K562 (cell line): ENCODE measurements at regions not wholly inside any gene's neighbourhood (a gene's known extent, or its start where the extent isn't known, plus 50 kb on each side); places are given as distances from the start of the nearest gene placed in this dataset.

Experiments
- ATF3 ChIP-seq, 2 experiments: fragments of 450-650 bp in 1 of 2; sonication (generic) in 1 of 2; formaldehyde crosslinking in 1 of 2; IDR thresholded peaks in 1 of 2; conservative IDR thresholded peaks in 1 of 2; 2 replicates each; pipeline versions ENCODE4 v1.6.1 to v1.8.1; 2016 to 2023; ENCODE audit warnings: mild to moderate bottlenecking in 2 of 2, moderate library complexity in 2 of 2, inconsistent platforms in 1 of 2, missing genetic modification reagents in 1 of 2
- DPF2 ChIP-seq: fragments of 450-650 bp; IDR thresholded peaks from 2 replicates; pipeline ENCODE4 v1.6.1; 2016
- HDAC2 ChIP-seq: fragments of 450-650 bp; IDR thresholded peaks from 2 replicates; pipeline ENCODE4 v1.6.1; 2016; ENCODE audit warnings: mild to moderate bottlenecking
- HMBOX1 ChIP-seq: sonication (generic); IDR thresholded peaks from 2 replicates; pipeline ENCODE4 v1.6.1; 2016
- IFI16 ChIP-seq: fragments of 250-450 bp; sonication (Bioruptor Pico); IDR thresholded peaks from 2 replicates; pipeline ENCODE4 v2.1.2; 2022; ENCODE audit warnings: mild to moderate bottlenecking, inconsistent platforms
- MGA ChIP-seq: fragments of 450-650 bp; IDR thresholded peaks from 2 replicates; pipeline ENCODE4 v1.6.1; 2016; ENCODE audit warnings: mild to moderate bottlenecking, moderate library complexity
- PBX2 ChIP-seq, 2 experiments: IDR thresholded peaks in 1 of 2; conservative IDR thresholded peaks in 1 of 2; 2 replicates each; pipeline ENCODE4 v1.6.1; 2016; ENCODE audit warnings: low read depth in 2 of 2, mild to moderate bottlenecking in 1 of 2, missing compliant biosample characterization in 1 of 2, missing genetic modification characterization in 1 of 2, moderate library complexity in 1 of 2
- UBTF ChIP-seq, 2 experiments: IDR thresholded peaks; 2 replicates each; pipeline ENCODE4 v1.6.1; 2012; ENCODE audit warnings: improper control_type of control experiment in 2 of 2, low read depth in 2 of 2, low read length in 2 of 2, borderline replicate concordance in 1 of 2

- TF ChIP-seq PBX2 (CRISPR knock-in tag; IDR thresholded peaks at IDR 0.05; ENCODE audit: low read depth) = no peak
- peak; percentile 68 for TF ChIP-seq PBX2 (tag; conservative IDR thresholded peaks at IDR 0.05; ENCODE audit: low read depth)
- TF ChIP-seq UBTF (IDR thresholded peaks at IDR 0.05; ENCODE audit: borderline replicate concordance in 1 of 2, low read depth in 2 of 2, low read length in 2 of 2) = no peak
- no peak for TF ChIP-seq HMBOX1
- TF ChIP-seq MGA = no peak
- peak; percentile 39 for TF ChIP-seq ATF3 (IDR thresholded peaks at IDR 0.05)
- TF ChIP-seq ATF3 (CRISPR knock-in tag; conservative IDR thresholded peaks at IDR 0.05) = no peak
- TF ChIP-seq IFI16 (CRISPR knock-in tag) = no peak
- TF ChIP-seq HDAC2 = no peak
- peak; percentile 37; the same call in 1 of the 2 replicates for TF ChIP-seq DPF2
Observed at GRCh38 chr5:74116266-74116665, 490.3 kb downstream of the ARHGEF28 start (continued).
